Myocyte (in vitro differentiated cells): ENCODE measurements at regions not wholly inside any gene's neighbourhood (a gene's known extent, or its start where the extent isn't known, plus 50 kb on each side); places are given as distances from the start of the nearest gene placed in this dataset.
"Not testable (repeated sequence)": the region's sequence is repeated elsewhere in the genome, so short reads cannot be mapped to it uniquely, and the experiment has no call there.

ENCODE experiments used
- DNase-seq: peaks from one replicate; pipeline ENCODE4 v3.0.0-alpha.2; 2012; ENCODE audit warnings: low read depth

GRCh38 chr22:49677495-49677889 lies 150.2 kb downstream of the BRD1 start:
- DNase-seq = no peak

- no peak for DNase-seq
Observed at GRCh38 chr22:49676783-49677494, 150.7 kb downstream of the BRD1 start.

DNA sequence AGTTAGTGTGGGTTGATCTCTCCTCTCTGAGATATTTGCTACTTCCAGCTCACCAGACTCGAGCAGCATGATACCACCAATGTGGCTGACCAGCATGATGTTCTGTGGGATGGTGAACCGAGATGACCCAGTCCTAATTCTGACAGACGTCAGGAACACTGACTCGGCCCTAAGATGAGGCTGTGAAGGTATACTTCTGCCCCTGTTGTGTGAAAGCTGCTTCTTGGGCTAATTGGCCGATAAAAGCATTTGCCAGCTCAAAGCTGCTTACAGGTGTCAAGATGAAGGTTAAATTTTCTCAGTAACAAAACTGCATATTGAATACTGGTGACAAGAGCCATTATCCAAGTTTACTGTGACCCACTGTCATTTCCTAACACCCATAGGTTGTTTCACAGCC lies 151.4 kb downstream of the BRD1 start:
- DNase-seq = no peak

DNA sequence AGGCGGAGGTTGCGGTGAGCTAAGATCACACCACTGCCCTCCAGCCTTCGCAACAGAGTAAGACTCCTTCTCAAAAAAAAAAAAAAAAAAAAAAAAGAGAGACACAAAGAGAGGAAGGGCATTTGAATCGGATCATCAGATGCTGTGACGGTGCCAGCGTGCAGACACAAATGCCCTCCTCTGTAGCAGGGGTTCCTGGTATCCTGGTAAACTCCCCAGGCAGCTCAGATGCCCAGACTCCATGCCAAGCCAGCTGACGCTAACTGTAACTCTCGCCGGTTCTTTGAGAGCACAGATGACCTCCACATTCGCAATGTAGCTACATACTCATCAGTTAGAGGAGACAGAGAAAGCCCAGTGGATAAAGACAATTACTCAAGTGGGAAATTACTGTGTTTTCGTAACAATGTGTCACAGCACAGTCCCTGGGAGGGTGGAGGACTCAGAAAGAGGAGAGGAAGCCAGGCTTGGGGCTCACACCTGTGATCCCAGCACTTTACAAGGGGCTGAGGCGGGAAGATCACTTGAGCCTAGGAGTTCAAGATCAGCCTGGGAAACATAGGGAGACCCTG lies 153.1 kb downstream of the BRD1 start:
- no peak for DNase-seq

- DNase-seq = no peak
Observed at GRCh38 chr22:49673048-49673447, 154.6 kb downstream of the BRD1 start.

DNA sequence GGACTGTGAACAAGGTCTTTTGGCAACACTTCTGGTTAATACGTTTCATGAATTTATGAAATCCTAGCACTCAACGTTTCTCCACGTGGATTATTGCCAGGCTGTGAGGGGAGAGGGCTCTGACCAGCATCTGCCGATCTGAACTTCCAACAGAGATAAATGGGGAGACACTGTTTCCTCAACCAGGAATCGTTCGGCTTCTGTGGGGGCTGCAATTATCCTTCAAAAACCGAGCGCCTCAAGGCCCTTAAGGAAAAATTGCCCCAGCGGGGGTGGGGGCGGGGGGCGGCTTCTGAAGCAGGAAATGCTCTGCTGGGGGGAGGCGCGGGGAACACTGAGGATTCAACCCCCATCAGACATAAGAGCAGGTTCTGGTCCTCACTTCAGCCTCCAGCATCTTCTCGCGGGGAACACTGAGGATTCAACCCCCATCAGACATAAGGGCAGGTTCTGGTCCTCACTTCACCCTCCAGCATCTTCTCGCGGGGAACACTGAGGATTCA lies 155.6 kb downstream of the BRD1 start:
- DNase-seq = no peak

GRCh38 chr22:49671331-49672013 lies 156.2 kb downstream of the BRD1 start:
- DNase-seq = no peak

GRCh38 chr22:49670456-49671330 lies 157.0 kb downstream of the BRD1 start:
- no peak for DNase-seq

GRCh38 chr22:49669969-49670455 lies 157.7 kb downstream of the BRD1 start:
- not testable (repeated sequence) for DNase-seq

DNA sequence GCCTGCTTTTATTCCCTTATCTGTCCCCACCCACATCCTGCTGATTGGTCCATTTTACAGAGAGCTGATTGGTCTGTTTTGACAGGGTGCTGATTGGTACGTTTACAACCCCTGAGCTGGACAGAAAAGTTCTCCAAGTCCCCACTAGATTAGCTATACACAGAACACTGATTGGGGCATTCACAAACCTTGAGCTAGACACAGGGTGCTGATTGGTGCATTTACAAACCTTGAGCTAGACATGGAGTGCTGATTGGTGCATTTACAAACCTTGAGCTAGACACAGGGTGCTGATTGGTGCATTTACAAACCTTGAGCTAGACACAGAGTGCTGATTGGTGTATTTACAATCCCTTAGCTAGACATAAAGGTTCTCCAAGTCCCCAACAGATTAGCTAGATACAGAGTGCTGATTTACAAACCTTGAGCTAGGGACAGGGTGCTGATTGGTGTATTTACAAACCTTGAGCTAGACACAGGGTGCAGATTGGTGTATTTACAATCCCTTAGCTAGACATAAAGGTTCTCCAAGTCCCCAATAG lies 158.2 kb downstream of the BRD1 start:
- DNase-seq = not testable (repeated sequence)

DNA sequence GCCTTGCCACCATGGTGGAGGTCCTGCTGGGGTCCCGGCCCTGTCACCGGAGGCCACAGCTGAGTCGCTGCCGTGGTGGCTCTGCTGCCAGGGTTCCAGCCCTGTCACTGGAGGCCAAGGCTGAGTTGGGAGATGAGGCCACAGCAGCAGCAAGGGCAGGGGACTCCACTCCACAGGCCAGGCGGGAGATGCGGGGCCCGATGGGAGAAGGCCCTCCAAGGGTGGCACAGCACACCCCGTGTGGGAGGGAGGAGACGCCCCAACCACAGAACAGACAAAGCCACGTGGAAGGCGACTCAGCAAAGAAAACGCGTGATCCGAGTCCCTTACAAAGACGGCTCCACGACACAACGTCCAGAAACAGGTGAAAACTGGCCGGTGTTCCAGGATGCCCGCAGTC lies 159.3 kb downstream of the BRD1 start:
- no peak for DNase-seq

DNA sequence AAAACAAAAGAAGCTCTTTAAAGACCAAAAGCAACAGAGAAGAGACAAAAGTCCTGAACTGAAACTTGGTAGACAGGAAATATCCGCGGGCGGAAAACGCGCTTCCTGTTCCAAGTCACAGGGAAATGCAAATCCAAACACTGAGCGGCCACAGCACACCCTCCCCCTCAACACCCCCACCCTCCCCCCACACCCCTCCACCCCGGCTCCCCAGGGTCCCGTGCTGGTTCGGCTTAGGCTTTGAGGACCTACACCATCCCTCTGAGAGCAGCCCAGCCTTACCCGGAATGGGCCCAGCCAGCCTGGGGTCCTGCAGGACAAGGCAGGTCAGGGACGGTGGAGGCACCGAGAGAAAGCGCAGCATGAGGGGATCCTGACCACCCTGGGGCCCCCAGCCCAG lies 160.4 kb downstream of the BRD1 start:
- no peak for DNase-seq

GRCh38 chr22:49666146-49666809 lies 161.4 kb downstream of the BRD1 start:
- DNase-seq = peak; percentile 5

GRCh38 chr22:49664891-49665290 lies 162.8 kb downstream of the BRD1 start:
- no peak for DNase-seq

GRCh38 chr22:49664371-49664881 lies 163.2 kb downstream of the BRD1 start:
- DNase-seq = no peak

- DNase-seq = no peak
Observed at GRCh38 chr22:49663823-49664222, 163.8 kb downstream of the BRD1 start.

DNA sequence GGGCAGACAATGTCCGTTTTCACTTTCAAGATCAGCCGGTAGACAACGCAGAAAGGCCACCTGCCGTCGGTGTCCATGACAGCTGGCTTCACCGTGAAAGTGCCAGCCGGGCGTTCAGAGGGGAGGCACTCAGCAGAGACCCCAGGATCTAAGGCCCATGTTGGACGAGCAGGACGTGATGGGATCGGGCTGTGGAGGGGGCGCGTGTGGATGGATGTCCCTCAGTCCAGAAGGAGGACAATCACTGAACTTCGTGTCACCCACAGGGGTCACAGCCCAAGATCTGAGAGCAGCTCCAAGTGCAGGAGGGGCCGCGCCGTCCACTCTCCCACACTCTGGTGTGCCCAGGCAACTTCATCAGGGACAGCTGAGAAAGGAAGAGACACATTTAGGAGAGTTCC lies 164.4 kb downstream of the BRD1 start:
- no peak for DNase-seq

DNA sequence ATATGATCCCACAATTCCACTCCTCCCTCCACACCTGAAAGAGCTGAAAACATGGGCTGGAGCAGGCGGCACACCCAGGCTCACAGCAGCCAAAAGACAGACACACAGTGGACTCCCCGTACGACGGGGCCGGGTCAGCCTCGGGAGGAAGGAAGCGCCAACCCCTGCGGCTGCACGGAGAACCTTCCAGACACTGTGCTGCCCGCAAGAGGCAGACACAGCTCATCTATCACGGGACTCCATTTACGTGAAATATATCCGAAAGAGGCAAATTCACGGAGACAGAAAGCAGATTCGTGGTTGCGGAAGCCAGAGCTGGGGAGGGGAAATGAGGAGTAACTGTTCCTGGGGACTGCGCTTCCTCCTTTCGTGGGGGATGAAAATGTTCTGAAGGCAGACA lies 165.0 kb downstream of the BRD1 start:
- DNase-seq = no peak

GRCh38 chr22:49660794-49661781 lies 166.6 kb downstream of the BRD1 start:
- DNase-seq = no peak
